ENCODE measurements at regions not wholly inside any gene's neighbourhood (a gene's known extent, or its start where the extent isn't known, plus 50 kb on each side); places are given as distances from the start of the nearest gene placed in this dataset.

- POLR2A ChIA-PET: no interaction called here
- Histone ChIP-seq H3K9me3 (ENCODE audit: control insufficient read depth, insufficient read depth, low read depth, low read length) (no peaks in the 10 kb centered on the region), H3K27ac (ENCODE audit: extremely low read depth, low read depth, low read length) (no peak overlapping the region), H3K4me1 (ENCODE audit: control insufficient read depth, insufficient read depth, low read length) (no peaks in the 10 kb centered on the region), H3K36me3 (ENCODE audit: control insufficient read depth in 2 of 2, insufficient read depth in 1 of 2, low read length in 2 of 2) (no peaks in the 10 kb centered on the region), H3K4me3 (ENCODE audit: low read depth, low read length) (no peak overlapping the region)
- CTCF ChIA-PET: no interaction called here
- TF ChIP-seq ZNF350 (tag by site-specific recombination; IDR thresholded peaks at IDR 0.05) (no peak), ZBTB8A (tag by site-specific recombination; IDR thresholded peaks at IDR 0.05) (no peak), ZNF529 (tag by site-specific recombination; IDR thresholded peaks at IDR 0.05; ENCODE audit: insufficient replicate concordance) (no peak), ZNF2 (tag by site-specific recombination; IDR thresholded peaks at IDR 0.05) (no peak), MYNN (tag by site-specific recombination; IDR thresholded peaks at IDR 0.05; ENCODE audit: borderline replicate concordance) (no peak), ZNF530 (tag by site-specific recombination; IDR thresholded peaks at IDR 0.05; ENCODE audit: low read depth) (no peak), GLI4 (tag by site-specific recombination; IDR thresholded peaks at IDR 0.05) (no peak), SETDB1 (IDR thresholded peaks at IDR 0.05; ENCODE audit: insufficient read length, low read length) (no peak), ZNF132 (tag by site-specific recombination; IDR thresholded peaks at IDR 0.05; ENCODE audit: borderline replicate concordance) (no peak), YY1 (tag by site-specific recombination; IDR thresholded peaks at IDR 0.05) (no peak), ZNF169 (tag by site-specific recombination; IDR thresholded peaks at IDR 0.05) (no peak), ZSCAN18 (tag by site-specific recombination; IDR thresholded peaks at IDR 0.05) (no peak), ZNF157 (tag by site-specific recombination; IDR thresholded peaks at IDR 0.05) (no peak), HOXA7 (CRISPR knock-in tag; IDR thresholded peaks at IDR 0.05; ENCODE audit: borderline replicate concordance) (no peak), ZNF548 (tag by site-specific recombination; IDR thresholded peaks at IDR 0.05) (no peak), HOXC10 (CRISPR knock-in tag; IDR thresholded peaks at IDR 0.05) (no peak)
- TF ChIP-seq, protein P1, sequence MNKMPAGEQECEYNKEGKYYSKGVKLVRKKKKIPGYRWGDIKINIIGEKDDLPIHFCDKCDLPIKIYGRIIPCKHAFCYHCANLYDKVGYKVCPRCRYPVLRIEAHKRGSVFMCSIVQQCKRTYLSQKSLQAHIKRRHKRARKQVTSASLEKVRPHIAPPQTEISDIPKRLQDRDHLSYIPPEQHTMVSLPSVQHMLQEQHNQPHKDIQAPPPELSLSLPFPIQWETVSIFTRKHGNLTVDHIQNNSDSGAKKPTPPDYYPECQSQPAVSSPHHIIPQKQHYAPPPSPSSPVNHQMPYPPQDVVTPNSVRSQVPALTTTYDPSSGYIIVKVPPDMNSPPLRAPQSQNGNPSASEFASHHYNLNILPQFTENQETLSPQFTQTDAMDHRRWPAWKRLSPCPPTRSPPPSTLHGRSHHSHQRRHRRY (tag by site-specific recombination; IDR thresholded peaks at IDR 0.05): no peak
- TF ChIP-seq, protein P2, sequence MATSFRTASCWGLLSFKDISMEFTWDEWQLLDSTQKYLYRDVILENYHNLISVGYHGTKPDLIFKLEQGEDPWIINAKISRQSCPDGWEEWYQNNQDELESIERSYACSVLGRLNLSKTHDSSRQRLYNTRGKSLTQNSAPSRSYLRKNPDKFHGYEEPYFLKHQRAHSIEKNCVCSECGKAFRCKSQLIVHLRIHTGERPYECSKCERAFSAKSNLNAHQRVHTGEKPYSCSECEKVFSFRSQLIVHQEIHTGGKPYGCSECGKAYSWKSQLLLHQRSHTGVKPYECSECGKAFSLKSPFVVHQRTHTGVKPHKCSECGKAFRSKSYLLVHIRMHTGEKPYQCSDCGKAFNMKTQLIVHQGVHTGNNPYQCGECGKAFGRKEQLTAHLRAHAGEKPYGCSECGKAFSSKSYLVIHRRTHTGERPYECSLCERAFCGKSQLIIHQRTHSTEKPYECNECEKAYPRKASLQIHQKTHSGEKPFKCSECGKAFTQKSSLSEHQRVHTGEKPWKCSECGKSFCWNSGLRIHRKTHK (tag by site-specific recombination; IDR thresholded peaks at IDR 0.05): no peak
Measured at GRCh38 chr4:135966936-135967335, 1565.4 kb downstream of the PCDH18 start.

DNA sequence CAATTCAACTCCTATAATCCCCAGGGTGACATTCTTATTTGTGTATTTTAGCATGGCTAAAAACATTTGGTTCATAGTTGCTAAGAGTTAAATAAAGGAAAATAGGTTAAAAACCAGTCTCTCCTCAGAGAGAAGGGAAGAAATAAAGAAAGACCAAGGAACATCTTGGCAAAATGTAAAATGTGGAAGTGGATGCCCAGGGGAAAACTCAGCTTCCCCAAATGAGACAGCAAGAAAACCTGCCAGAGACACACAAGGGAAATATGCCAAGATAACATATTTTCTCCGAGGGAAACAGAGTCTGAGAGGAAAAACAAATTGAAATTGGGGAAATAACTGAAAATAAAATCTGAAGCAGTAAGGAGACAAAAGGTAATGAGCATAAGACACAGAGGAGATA is 1569.3 kb downstream of the PCDH18 start:
- CTCF ChIA-PET: no interaction called here
- TF ChIP-seq ZNF341 (tag by site-specific recombination; IDR thresholded peaks at IDR 0.05; ENCODE audit: low read depth): no peak
- TF ChIP-seq, protein P2 (tag by site-specific recombination; IDR thresholded peaks at IDR 0.05): no peak
- TF ChIP-seq HOXD13 (CRISPR knock-in tag; IDR thresholded peaks at IDR 0.05; ENCODE audit: borderline replicate concordance): no peak
- no peak for TF ChIP-seq ZNF211 (tag by site-specific recombination; IDR thresholded peaks at IDR 0.05; ENCODE audit: low read depth)
- TF ChIP-seq PRDM10 (tag by site-specific recombination; IDR thresholded peaks at IDR 0.05): no peak
- TF ChIP-seq ZBTB21 (tag by site-specific recombination; IDR thresholded peaks at IDR 0.05): no peak
- TF ChIP-seq, protein P3, sequence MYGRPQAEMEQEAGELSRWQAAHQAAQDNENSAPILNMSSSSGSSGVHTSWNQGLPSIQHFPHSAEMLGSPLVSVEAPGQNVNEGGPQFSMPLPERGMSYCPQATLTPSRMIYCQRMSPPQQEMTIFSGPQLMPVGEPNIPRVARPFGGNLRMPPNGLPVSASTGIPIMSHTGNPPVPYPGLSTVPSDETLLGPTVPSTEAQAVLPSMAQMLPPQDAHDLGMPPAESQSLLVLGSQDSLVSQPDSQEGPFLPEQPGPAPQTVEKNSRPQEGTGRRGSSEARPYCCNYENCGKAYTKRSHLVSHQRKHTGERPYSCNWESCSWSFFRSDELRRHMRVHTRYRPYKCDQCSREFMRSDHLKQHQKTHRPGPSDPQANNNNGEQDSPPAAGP (tag by site-specific recombination; IDR thresholded peaks at IDR 0.05): no peak
- TF ChIP-seq ZNF169 (tag by site-specific recombination; IDR thresholded peaks at IDR 0.05): no peak

More for the DNA sequence above, 1569.3 kb downstream of the PCDH18 start:
- Histone ChIP-seq H3K27ac (ENCODE audit: extremely low read depth, low read depth, low read length) (no peak overlapping the region), H3K9me3 (ENCODE audit: control insufficient read depth, insufficient read depth, low read depth, low read length) (no peaks in the 10 kb centered on the region), H3K4me3 (ENCODE audit: low read depth, low read length) (no peak overlapping the region), H3K4me1 (ENCODE audit: control insufficient read depth, insufficient read depth, low read length) (no peaks in the 10 kb centered on the region), H3K36me3 (ENCODE audit: control insufficient read depth in 2 of 2, insufficient read depth in 1 of 2, low read length in 2 of 2) (no peaks in the 10 kb centered on the region)
- POLR2A ChIA-PET: no interaction called here
